Activated naive CD8-positive, alpha-beta T cell treated with anti-CD3 and anti-CD28 coated beads, Interleukin-2, amount 10 ng/mL, durations not matched to agents 7 days and 5 days (primary cell): ENCODE measurements at regions not wholly inside any gene's neighbourhood (a gene's known extent, or its start where the extent isn't known, plus 50 kb on each side); places are given as distances from the start of the nearest gene placed in this dataset.

Experiments
- ATAC-seq: fragments of 150-1000 bp; cut with Tn5 transposase; one replicate; pipeline ENCODE4 v1.10.0; 2021; ENCODE audit warnings: low read depth, moderate library complexity
- POLR2A ChIA-PET: fragments of 350-600 bp; sonication (Branson Sonifier 250); formaldehyde crosslinking; loops from one replicate; lab custom pipeline; 2021; ENCODE audit warnings: antibody characterized with exemption; lab: Charles Lee
- DNase-seq: peaks from one replicate; pipeline ENCODE4 v3.0.0; 2021
- H3K27ac Mint-ChIP-seq: one replicate; pipeline ENCODE4 v1.8.0; 2022; ENCODE audit warnings: mild to moderate bottlenecking, mixed read lengths
- H3K27me3 Mint-ChIP-seq: one replicate; pipeline ENCODE4 v1.8.0; 2022; ENCODE audit warnings: mild to moderate bottlenecking, moderate library complexity, mixed read lengths
- H3K36me3 Mint-ChIP-seq: one replicate; pipeline ENCODE4 v1.8.0; 2021; ENCODE audit warnings: mild to moderate bottlenecking, mixed read lengths
- H3K4me1 Mint-ChIP-seq: one replicate; pipeline ENCODE4 v1.8.0; 2021; ENCODE audit warnings: mixed read lengths
- H3K4me3 Mint-ChIP-seq: one replicate; pipeline ENCODE4 v1.8.0; 2022; ENCODE audit warnings: mild to moderate bottlenecking, moderate library complexity, mixed read lengths
- H3K9me3 Mint-ChIP-seq: one replicate; pipeline ENCODE4 v1.8.0; 2021; ENCODE audit warnings: mixed read lengths

GRCh38 chr2:734496-734895 is 57.3 kb upstream of the TMEM18 start:
- no peak for ATAC-seq
- POLR2A ChIA-PET: no interaction called here
- no peaks in the 10 kb centered on the region for H3K9me3 Mint-ChIP-seq
- no peak for DNase-seq
- peaks cover 2% of the 10 kb centered on the region for H3K4me1 Mint-ChIP-seq
- H3K27ac Mint-ChIP-seq: no peak overlapping the region
- no peaks in the 10 kb centered on the region for H3K36me3 Mint-ChIP-seq
- no peak overlapping the region for H3K4me3 Mint-ChIP-seq
- H3K27me3 Mint-ChIP-seq: peaks cover 24% of the 10 kb centered on the region

GRCh38 chr2:733495-733894 is 56.3 kb upstream of the TMEM18 start:
- Mint-ChIP-seq H3K27ac (no peak overlapping the region), H3K9me3 (no peaks in the 10 kb centered on the region), H3K27me3 (peaks cover 23% of the 10 kb centered on the region), H3K36me3 (no peaks in the 10 kb centered on the region), H3K4me3 (no peak overlapping the region), H3K4me1 (peaks cover 7% of the 10 kb centered on the region)
- DNase-seq (no peak), ATAC-seq (no peak)
- POLR2A ChIA-PET: no interaction called here

GRCh38 chr2:733001-733400 is 55.8 kb upstream of the TMEM18 start:
- ATAC-seq (no peak), DNase-seq (no peak)
- Mint-ChIP-seq H3K27ac (no peak overlapping the region), H3K9me3 (peaks cover 2% of the 10 kb centered on the region), H3K36me3 (no peaks in the 10 kb centered on the region), H3K4me3 (no peak overlapping the region), H3K4me1 (peaks cover 7% of the 10 kb centered on the region), H3K27me3 (peaks cover 26% of the 10 kb centered on the region)
- POLR2A ChIA-PET: no interaction called here

GRCh38 chr2:731711-732110 is 54.5 kb upstream of the TMEM18 start:
- Mint-ChIP-seq H3K9me3 (peaks cover 2% of the 10 kb centered on the region), H3K27me3 (peaks cover 22% of the 10 kb centered on the region), H3K4me3 (no peak overlapping the region), H3K36me3 (no peaks in the 10 kb centered on the region), H3K27ac (no peak overlapping the region), H3K4me1 (peaks cover 11% of the 10 kb centered on the region)
- POLR2A ChIA-PET: no interaction called here
- no peak for DNase-seq
- ATAC-seq: no peak

- DNase-seq (no peak), ATAC-seq (no peak)
- peaks cover 12% of the 10 kb centered on the region for H3K4me1 Mint-ChIP-seq
- no peak overlapping the region for H3K4me3 Mint-ChIP-seq
- no peak overlapping the region for H3K27ac Mint-ChIP-seq
- H3K27me3 Mint-ChIP-seq: peaks cover 28% of the 10 kb centered on the region
- H3K36me3 Mint-ChIP-seq: no peaks in the 10 kb centered on the region
- POLR2A ChIA-PET: no interaction called here
- H3K9me3 Mint-ChIP-seq: peaks cover 2% of the 10 kb centered on the region
These were observed 52.2 kb upstream of the TMEM18 start for GRCh38 chr2:729376-729861.

- Mint-ChIP-seq H3K4me1 (peaks cover 12% of the 10 kb centered on the region), H3K4me3 (no peak overlapping the region), H3K9me3 (peaks cover 2% of the 10 kb centered on the region), H3K36me3 (no peaks in the 10 kb centered on the region), H3K27me3 (peaks cover 31% of the 10 kb centered on the region), H3K27ac (no peak overlapping the region)
- DNase-seq (no peak), ATAC-seq (no peak)
- POLR2A ChIA-PET: no interaction called here
These were observed 51.0 kb upstream of the TMEM18 start for GRCh38 chr2:728165-728564.

- peaks cover 2% of the 10 kb centered on the region for H3K9me3 Mint-ChIP-seq
- no peak overlapping the region for H3K27ac Mint-ChIP-seq
- POLR2A ChIA-PET: no interaction called here
- DNase-seq: no peak
- peaks cover 31% of the 10 kb centered on the region for H3K27me3 Mint-ChIP-seq
- no peak overlapping the region for H3K4me3 Mint-ChIP-seq
- no peaks in the 10 kb centered on the region for H3K36me3 Mint-ChIP-seq
- no peak for ATAC-seq
- peaks cover 12% of the 10 kb centered on the region for H3K4me1 Mint-ChIP-seq
These were observed 49.9 kb upstream of the TMEM18 start for GRCh38 chr2:727071-727470.
